NCI-H524 treated with DMSO at 0.1 percent for 48 hours (cell line): ENCODE measurements at regions not wholly inside any gene's neighbourhood (a gene's known extent, or its start where the extent isn't known, plus 50 kb on each side); places are given as distances from the start of the nearest gene placed in this dataset.
"Not testable (repeated sequence)": the region's sequence is repeated elsewhere in the genome, so short reads cannot be mapped to it uniquely, and the experiment has no call there.

ENCODE experiments used
- DNase-seq: peaks from one replicate; lab custom pipeline; 2025; lab: John Stamatoyannopoulos, UW

- DNase-seq: no peak
Observed at GRCh38 chrX:118215346-118215745, 98.7 kb upstream of the KLHL13 start.

- no peak for DNase-seq
Observed at GRCh38 chrX:118216087-118216486, 99.5 kb upstream of the KLHL13 start.

- no peak for DNase-seq
Observed at GRCh38 chrX:118216509-118216908, 99.9 kb upstream of the KLHL13 start.

GRCh38 chrX:118218079-118218478, 101.5 kb upstream of the KLHL13 start:
- DNase-seq: no peak

GRCh38 chrX:118218940-118219339, 102.3 kb upstream of the KLHL13 start:
- no peak for DNase-seq

GRCh38 chrX:118219866-118220265, 103.3 kb upstream of the KLHL13 start:
- no peak for DNase-seq

- no peak for DNase-seq
Observed at GRCh38 chrX:118220509-118220908, 103.9 kb upstream of the KLHL13 start.

- DNase-seq: no peak
Observed at GRCh38 chrX:118221270-118221669, 104.7 kb upstream of the KLHL13 start.

- DNase-seq: no peak
Observed at GRCh38 chrX:118221733-118222132, 105.1 kb upstream of the KLHL13 start.

GRCh38 chrX:118222421-118222820, 105.8 kb upstream of the KLHL13 start:
- no peak for DNase-seq

GRCh38 chrX:118225711-118226428, 109.3 kb upstream of the KLHL13 start:
- no peak for DNase-seq

GRCh38 chrX:118228041-118228440, 111.4 kb upstream of the KLHL13 start:
- DNase-seq: no peak

- no peak for DNase-seq
Observed at GRCh38 chrX:118228456-118228855, 111.8 kb upstream of the KLHL13 start.

GRCh38 chrX:118231464-118231863, 114.4 kb upstream of the WDR44 start:
- no peak for DNase-seq

GRCh38 chrX:118239178-118239870, 106.6 kb upstream of the WDR44 start:
- DNase-seq: no peak

GRCh38 chrX:118239913-118240698, 105.8 kb upstream of the WDR44 start:
- peak; percentile 63 for DNase-seq

- DNase-seq: not testable (repeated sequence)
Observed at GRCh38 chrX:118246961-118247360, 98.9 kb upstream of the WDR44 start.

GRCh38 chrX:118249146-118249545, 96.8 kb upstream of the WDR44 start:
- DNase-seq: no peak

- DNase-seq: no peak
Observed at GRCh38 chrX:118250445-118250844, 95.5 kb upstream of the WDR44 start.

- DNase-seq: no peak
Observed at GRCh38 chrX:118251271-118251670, 94.6 kb upstream of the WDR44 start.

GRCh38 chrX:118252967-118253366, 92.9 kb upstream of the WDR44 start:
- no peak for DNase-seq

GRCh38 chrX:118254611-118255010, 91.3 kb upstream of the WDR44 start:
- no peak for DNase-seq

- no peak for DNase-seq
Observed at GRCh38 chrX:118255921-118256320, 90.0 kb upstream of the WDR44 start.
